H9 (cell line): ENCODE measurements at regions not wholly inside any gene's neighbourhood (a gene's known extent, or its start where the extent isn't known, plus 50 kb on each side); places are given as distances from the start of the nearest gene placed in this dataset.

Experiments used
- DNase-seq: peaks from one replicate; pipeline ENCODE4 v3.0.0-alpha.2; 2017
- H2AFZ ChIP-seq: one replicate; pipeline ENCODE4 v1.6.1; 2013; ENCODE audit warnings: mild to moderate bottlenecking, low read length, control low read depth, moderate library complexity
- H2AK5ac ChIP-seq: 2 replicates; pipeline ENCODE4 v1.6.1; 2013; ENCODE audit warnings: low read length, control low read depth, mixed read lengths; ENCODE audit not compliant: insufficient read length
- H2BK120ac ChIP-seq: one replicate; pipeline ENCODE4 v1.6.1; 2013; ENCODE audit warnings: low read depth, mild to moderate bottlenecking, low read length, control low read depth, inconsistent platforms; ENCODE audit not compliant: poor library complexity, severe bottlenecking
- H2BK12ac ChIP-seq: 2 replicates; pipeline ENCODE4 v1.6.1; 2013; ENCODE audit warnings: low read length, control low read depth, mixed read lengths, low read depth; ENCODE audit not compliant: insufficient read length
- H2BK15ac ChIP-seq: 2 replicates; pipeline ENCODE4 v1.6.1; 2013; ENCODE audit warnings: low read depth, low read length, control low read depth
- H2BK20ac ChIP-seq: one replicate; pipeline ENCODE4 v1.6.1; 2013; ENCODE audit warnings: low read depth, mild to moderate bottlenecking, low read length, control low read depth, inconsistent platforms; ENCODE audit not compliant: poor library complexity, severe bottlenecking
- H2BK5ac ChIP-seq: 2 replicates; pipeline ENCODE4 v1.6.1; 2013; ENCODE audit warnings: low read length, control low read depth, mixed read lengths; ENCODE audit not compliant: insufficient read length
- H3K14ac ChIP-seq: 2 replicates; pipeline ENCODE4 v1.6.1; 2013; ENCODE audit warnings: low read length, control low read depth; ENCODE audit not compliant: insufficient read depth
- H3K18ac ChIP-seq: 2 replicates; pipeline ENCODE4 v1.6.1; 2013; ENCODE audit warnings: low read depth, mild to moderate bottlenecking, mixed read lengths, low read length, control low read depth; ENCODE audit not compliant: insufficient read length
- H3K23ac ChIP-seq: 2 replicates; pipeline ENCODE4 v1.6.1; 2013; ENCODE audit warnings: low read length, control low read depth, mixed read lengths, low read depth; ENCODE audit not compliant: insufficient read length
- H3K23me2 ChIP-seq: 2 replicates; pipeline ENCODE4 v1.6.1; 2013; ENCODE audit warnings: low read depth, mild to moderate bottlenecking, mixed read lengths, low read length, control low read depth; ENCODE audit not compliant: insufficient read length, poor library complexity, severe bottlenecking
- H3K27ac ChIP-seq: 2 replicates; pipeline ENCODE4 v1.5.1; 2013; ENCODE audit warnings: low read length, control low read depth, mixed read lengths, low read depth; ENCODE audit not compliant: insufficient read length
- H3K27me3 ChIP-seq: 2 replicates; pipeline ENCODE4 v1.6.1; 2013; ENCODE audit warnings: low read length, control low read depth, inconsistent platforms; ENCODE audit not compliant: insufficient read depth
- H3K4ac ChIP-seq: 2 replicates; pipeline ENCODE4 v1.6.1; 2013; ENCODE audit warnings: low read depth, mild to moderate bottlenecking, control low read depth, inconsistent platforms, low read length, moderate library complexity
- H3K4me1 ChIP-seq: 2 replicates; pipeline ENCODE4 v1.6.1; 2013; ENCODE audit warnings: low read length, control low read depth, inconsistent platforms; ENCODE audit not compliant: insufficient read depth
- H3K4me2 ChIP-seq: 2 replicates; pipeline ENCODE4 v1.6.1; 2013; ENCODE audit warnings: low read length, control low read depth, mixed read lengths; ENCODE audit not compliant: insufficient read length, insufficient read depth
- H3K56ac ChIP-seq: 2 replicates; pipeline ENCODE4 v1.6.1; 2013; ENCODE audit warnings: low read depth, mild to moderate bottlenecking, mixed read lengths, low read length, control low read depth; ENCODE audit not compliant: insufficient read length
- H3K79me1 ChIP-seq: 2 replicates; pipeline ENCODE4 v1.6.1; 2013; ENCODE audit warnings: low read depth, mild to moderate bottlenecking, moderate library complexity, low read length, control low read depth, inconsistent platforms; ENCODE audit not compliant: insufficient read depth, poor library complexity, severe bottlenecking
- H3K79me2 ChIP-seq: 2 replicates; pipeline ENCODE4 v1.6.1; 2013; ENCODE audit warnings: low read length, control low read depth, inconsistent platforms; ENCODE audit not compliant: insufficient read depth
- H3K9ac ChIP-seq: 2 replicates; pipeline ENCODE4 v1.6.1; 2013; ENCODE audit warnings: low read length, control low read depth, mixed read lengths; ENCODE audit not compliant: insufficient read length; ENCODE audit errors: extremely low read depth
- H3K9me3 ChIP-seq: one replicate; pipeline ENCODE4 v1.6.1; 2013; ENCODE audit warnings: low read depth, low read length, inconsistent platforms; ENCODE audit not compliant: control insufficient read depth
- H3T11ph ChIP-seq: one replicate; pipeline ENCODE4 v1.6.1; 2013; ENCODE audit warnings: mild to moderate bottlenecking, low read length, control low read depth, inconsistent platforms
- H4K20me1 ChIP-seq: one replicate; pipeline ENCODE4 v1.6.1; 2013; ENCODE audit not compliant: control insufficient read depth, insufficient read length, insufficient read depth
- H4K5ac ChIP-seq: 2 replicates; pipeline ENCODE4 v1.6.1; 2013; ENCODE audit warnings: low read depth, mild to moderate bottlenecking, mixed read lengths, low read length, control low read depth; ENCODE audit not compliant: insufficient read length
- H4K8ac ChIP-seq: replicated peaks from 2 replicates; pipeline ENCODE4 v1.6.1; 2013; ENCODE audit warnings: low read length, control low read depth, mixed read lengths, low read depth; ENCODE audit not compliant: insufficient read length
- H4K91ac ChIP-seq: 2 replicates; pipeline ENCODE4 v1.6.1; 2013; ENCODE audit warnings: low read depth, mild to moderate bottlenecking, moderate library complexity, mixed read lengths, low read length, control low read depth; ENCODE audit not compliant: insufficient read length
- H3K27ac Mint-ChIP-seq, 3 experiments: 2 replicates in 2 of 3; 3 replicates in 1 of 3; pipeline ENCODE4 v1.8.0; 2020 to 2021; ENCODE audit warnings: mixed read lengths in 3 of 3, mild to moderate bottlenecking in 1 of 3, moderate library complexity in 1 of 3
- H3K27me3 Mint-ChIP-seq: 2 replicates; pipeline ENCODE4 v1.8.0; 2021; ENCODE audit warnings: low read depth, mild to moderate bottlenecking, moderate library complexity, mixed read lengths
- H3K36me3 Mint-ChIP-seq, 3 experiments: 2 replicates in 2 of 3; 3 replicates in 1 of 3; pipeline ENCODE4 v1.8.0; 2020 to 2021; ENCODE audit warnings: low read depth in 3 of 3, mixed read lengths in 3 of 3; ENCODE audit not compliant: insufficient read depth in 1 of 3
- H3K4me1 Mint-ChIP-seq, 2 experiments: 2 replicates each; pipeline ENCODE4 v1.8.0; 2020; ENCODE audit warnings: mixed read lengths in 2 of 2
- H3K4me3 Mint-ChIP-seq, 2 experiments: 2 replicates in 1 of 2; 3 replicates in 1 of 2; pipeline ENCODE4 v1.8.0; 2020 to 2021; ENCODE audit warnings: mild to moderate bottlenecking in 2 of 2, mixed read lengths in 2 of 2, moderate library complexity in 1 of 2
- H3K9me3 Mint-ChIP-seq, 2 experiments: 2 replicates in 1 of 2; 3 replicates in 1 of 2; pipeline ENCODE4 v1.8.0; 2020; ENCODE audit warnings: mild to moderate bottlenecking in 2 of 2, mixed read lengths in 2 of 2, moderate library complexity in 1 of 2
- CTCF ChIP-seq: fragments of 200-600 bp; sonication (generic); conservative IDR thresholded peaks from 3 replicates; pipeline ENCODE4 v1.8.0; 2021; ENCODE audit warnings: antibody characterized with exemption, mild to moderate bottlenecking

GRCh38 chr4:97386969-97387368, 756.3 kb downstream of the STPG2 start:
- Histone ChIP-seq H3K9me3 (no peaks in the 10 kb centered on the region), H2BK120ac (no peak overlapping the region), H2BK12ac (no peak overlapping the region), H3K23me2 (no peaks in the 10 kb centered on the region), H3K79me2 (no peaks in the 10 kb centered on the region), H3K56ac (no peak overlapping the region), H3K18ac (no peak overlapping the region), H3K23ac (no peak overlapping the region), H2BK5ac (no peak overlapping the region), H3K9ac (no peak overlapping the region), H3K79me1 (no peaks in the 10 kb centered on the region), H3K4me2 (no peak overlapping the region), H2AFZ (no peak overlapping the region), H4K91ac (no peak overlapping the region), H4K20me1 (no peaks in the 10 kb centered on the region), H3K27me3 (no peaks in the 10 kb centered on the region), H4K5ac (no peak overlapping the region), H4K8ac (no peak overlapping the region), H3K4ac (no peak overlapping the region), H3K4me1 (no peaks in the 10 kb centered on the region), H2AK5ac (no peak overlapping the region), H2BK20ac (no peak overlapping the region), H3K27ac (no peak overlapping the region), H3K14ac (no peak overlapping the region), H2BK15ac (no peak overlapping the region), H3T11ph (no peak overlapping the region)
- DNase-seq, result no peak
- H3K27ac Mint-ChIP-seq, result no peak overlapping the region
- 0 out of 7 replicates have a peak, but pooled peaks cover 0 to 6% (median 0%) of the 10 kb centered on the region in 3 experiments for H3K36me3 Mint-ChIP-seq
- H3K4me3 Mint-ChIP-seq, result no peak overlapping the region
- no peaks in the 10 kb centered on the region for H3K27me3 Mint-ChIP-seq
- H3K9me3 Mint-ChIP-seq, result peaks cover 3 to 5% of the 10 kb centered on the region in 2 experiments; a peak in 3 of 5 replicates
- H3K4me1 Mint-ChIP-seq, result no peaks in the 10 kb centered on the region
- TF ChIP-seq CTCF, result no peak
